Mesothelial cell of epicardium (in vitro differentiated cells): ENCODE measurements at regions not wholly inside any gene's neighbourhood (a gene's known extent, or its start where the extent isn't known, plus 50 kb on each side); places are given as distances from the start of the nearest gene placed in this dataset.

Experiments used
- DNase-seq, 2 experiments: peaks; one replicate each; pipeline ENCODE4 v3.0.0; 2021; ENCODE audit warnings: low spot score in 2 of 2; ENCODE audit not compliant: unreplicated experiment in 2 of 2
- H3K27ac Mint-ChIP-seq: 2 replicates; pipeline ENCODE4 v1.8.0; 2021; ENCODE audit warnings: mixed read lengths
- H3K27me3 Mint-ChIP-seq: 2 replicates; pipeline ENCODE4 v1.8.0; 2021; ENCODE audit warnings: low read depth, mixed read lengths
- H3K36me3 Mint-ChIP-seq: 2 replicates; pipeline ENCODE4 v1.8.0; 2021; ENCODE audit warnings: mixed read lengths
- H3K4me1 Mint-ChIP-seq: 2 replicates; pipeline ENCODE4 v1.8.0; 2021; ENCODE audit warnings: mixed read lengths
- H3K4me3 Mint-ChIP-seq: 2 replicates; pipeline ENCODE4 v1.8.0; 2021; ENCODE audit warnings: mild to moderate bottlenecking, moderate library complexity, mixed read lengths
- H3K9me3 Mint-ChIP-seq: 2 replicates; pipeline ENCODE4 v1.8.0; 2021; ENCODE audit warnings: mixed read lengths
- CTCF ChIP-seq: fragments of 200-600 bp; sonication (generic); IDR thresholded peaks from one replicate; pipeline ENCODE4 v1.5.0; 2021; ENCODE audit warnings: antibody characterized with exemption; ENCODE audit not compliant: unreplicated experiment

GRCh38 chr7:156113731-156114130, 301.5 kb upstream of the SHH start:
- no peak for DNase-seq
- Mint-ChIP-seq H3K36me3 (no peaks in the 10 kb centered on the region), H3K4me1 (no peaks in the 10 kb centered on the region), H3K9me3 (peaks cover 3% of the 10 kb centered on the region), H3K27me3 (peaks cover 8% of the 10 kb centered on the region), H3K27ac (no peak overlapping the region), H3K4me3 (no peak overlapping the region)
- no peak for TF ChIP-seq CTCF

- H3K27me3 Mint-ChIP-seq = peaks cover 5% of the 10 kb centered on the region
- no peak for DNase-seq
- no peak for TF ChIP-seq CTCF
- no peak overlapping the region for H3K4me3 Mint-ChIP-seq
- peaks cover 3% of the 10 kb centered on the region for H3K9me3 Mint-ChIP-seq
- H3K27ac Mint-ChIP-seq = no peak overlapping the region
- H3K36me3 Mint-ChIP-seq = no peaks in the 10 kb centered on the region
- no peaks in the 10 kb centered on the region for H3K4me1 Mint-ChIP-seq
These were observed 297.7 kb upstream of the SHH start for GRCh38 chr7:156109988-156110387.

GRCh38 chr7:156109076-156109475, 296.8 kb upstream of the SHH start:
- Mint-ChIP-seq H3K27ac (no peak overlapping the region), H3K4me3 (no peak overlapping the region), H3K9me3 (peaks cover 3% of the 10 kb centered on the region), H3K4me1 (no peaks in the 10 kb centered on the region), H3K27me3 (peaks cover 9% of the 10 kb centered on the region), H3K36me3 (no peaks in the 10 kb centered on the region)
- TF ChIP-seq CTCF = no peak
- DNase-seq = no peak

GRCh38 chr7:156107957-156108356, 295.7 kb upstream of the SHH start:
- H3K4me1 Mint-ChIP-seq = no peaks in the 10 kb centered on the region
- peaks cover 7% of the 10 kb centered on the region for H3K27me3 Mint-ChIP-seq
- H3K36me3 Mint-ChIP-seq = no peaks in the 10 kb centered on the region
- peaks cover 3% of the 10 kb centered on the region for H3K9me3 Mint-ChIP-seq
- no peak overlapping the region for H3K27ac Mint-ChIP-seq
- no peak for DNase-seq
- no peak for TF ChIP-seq CTCF
- H3K4me3 Mint-ChIP-seq = no peak overlapping the region

GRCh38 chr7:156106107-156106426, 293.8 kb upstream of the SHH start:
- peaks cover 3% of the 10 kb centered on the region for H3K9me3 Mint-ChIP-seq
- H3K27ac Mint-ChIP-seq = no peak overlapping the region
- no peak overlapping the region for H3K4me3 Mint-ChIP-seq
- no peak for TF ChIP-seq CTCF
- H3K36me3 Mint-ChIP-seq = no peaks in the 10 kb centered on the region
- H3K4me1 Mint-ChIP-seq = no peaks in the 10 kb centered on the region
- H3K27me3 Mint-ChIP-seq = peaks cover 5% of the 10 kb centered on the region
- DNase-seq = no peak

- H3K4me1 Mint-ChIP-seq = no peaks in the 10 kb centered on the region
- H3K36me3 Mint-ChIP-seq = no peaks in the 10 kb centered on the region
- peaks cover 5% of the 10 kb centered on the region for H3K27me3 Mint-ChIP-seq
- H3K9me3 Mint-ChIP-seq = peaks cover 3% of the 10 kb centered on the region
- H3K4me3 Mint-ChIP-seq = no peak overlapping the region
- TF ChIP-seq CTCF = no peak
- DNase-seq = no peak
- H3K27ac Mint-ChIP-seq = no peak overlapping the region
These were observed 293.3 kb upstream of the SHH start for GRCh38 chr7:156105337-156106106.
